IPS DF 6.9 (cell line): ENCODE measurements at regions not wholly inside any gene's neighbourhood (a gene's known extent, or its start where the extent isn't known, plus 50 kb on each side); places are given as distances from the start of the nearest gene placed in this dataset.

Experiments
- DNase-seq: peaks from one replicate; pipeline ENCODE4 v3.0.0-alpha.2; 2013; ENCODE audit warnings: low read depth, low spot score
- H3K27ac ChIP-seq: one replicate; pipeline ENCODE4 v1.5.1; 2013; ENCODE audit warnings: low read length, control low read depth
- H3K27me3 ChIP-seq: 2 replicates; pipeline ENCODE4 v1.6.1; 2013; ENCODE audit warnings: mild to moderate bottlenecking, low read length; ENCODE audit not compliant: control insufficient read depth, insufficient read depth
- H3K36me3 ChIP-seq: 2 replicates; pipeline ENCODE4 v1.6.1; 2013; ENCODE audit warnings: low read length; ENCODE audit not compliant: control insufficient read depth, insufficient read depth
- H3K4me1 ChIP-seq: 2 replicates; pipeline ENCODE4 v1.6.1; 2013; ENCODE audit warnings: low read length; ENCODE audit not compliant: control insufficient read depth, insufficient read depth
- H3K4me3 ChIP-seq: 2 replicates; pipeline ENCODE4 v1.5.1; 2013; ENCODE audit warnings: mild to moderate bottlenecking, low read length
- H3K9me3 ChIP-seq: 2 replicates; pipeline ENCODE4 v1.6.1; 2013; ENCODE audit warnings: low read length, inconsistent platforms; ENCODE audit not compliant: control insufficient read depth, insufficient read depth
- WGBS: extraction: QIAGEN DNeasy Blood & Tissue Kit; methylation state at CpG from one replicate; pipeline ENCODE4 v1.1.7; 2013; ENCODE audit warnings: mixed read lengths, missing lambda C conversion rate; ENCODE audit not compliant: insufficient read length, insufficient coverage; 5-methylcytosine and 5-hydroxymethylcytosine counted together

GRCh38 chr3:73120710-73121109 lies 59.3 kb downstream of the EBLN2 start:
- WGBS: no CpG with 5 or more reads among the region's 1 CpG
- no peaks in the 10 kb centered on the region for H3K9me3 ChIP-seq
- peaks cover 2% of the 10 kb centered on the region; the same call in 1 of the 2 replicates for H3K27me3 ChIP-seq
- no peak for DNase-seq
- H3K36me3 ChIP-seq: no peaks in the 10 kb centered on the region
- no peaks in the 10 kb centered on the region for H3K4me1 ChIP-seq
- no peak overlapping the region for H3K4me3 ChIP-seq
- H3K27ac ChIP-seq: no peak overlapping the region

GRCh38 chr3:73121669-73122331 lies 60.3 kb downstream of the EBLN2 start:
- Histone ChIP-seq H3K4me3 (no peak overlapping the region), H3K27ac (no peak overlapping the region), H3K27me3 (peaks cover 2% of the 10 kb centered on the region; the same call in 1 of the 2 replicates), H3K36me3 (no peaks in the 10 kb centered on the region), H3K9me3 (no peaks in the 10 kb centered on the region), H3K4me1 (no peaks in the 10 kb centered on the region)
- no CpG with 5 or more reads among the region's 2 CpGs for WGBS
- no peak for DNase-seq

- Histone ChIP-seq H3K36me3 (no peaks in the 10 kb centered on the region), H3K4me1 (no peaks in the 10 kb centered on the region)
Measured at GRCh38 chr3:73134034-73134433, 72.6 kb downstream of the EBLN2 start.

GRCh38 chr3:73136941-73137340 lies 75.5 kb downstream of the EBLN2 start:
- Histone ChIP-seq H3K36me3 (no peaks in the 10 kb centered on the region), H3K27me3 (no peaks in the 10 kb centered on the region; the same call in 1 of the 2 replicates), H3K27ac (no peak overlapping the region), H3K4me3 (no peak overlapping the region), H3K9me3 (no peaks in the 10 kb centered on the region), H3K4me1 (no peaks in the 10 kb centered on the region)
- no peak for DNase-seq
- no CpG with 5 or more reads among the region's 6 CpGs for WGBS

More at GRCh38 chr3:73134034-73134433, 72.6 kb downstream of the EBLN2 start:
- Histone ChIP-seq H3K27me3 (no peaks in the 10 kb centered on the region; the same call in 1 of the 2 replicates), H3K27ac (no peak overlapping the region), H3K4me3 (no peak overlapping the region), H3K9me3 (no peaks in the 10 kb centered on the region)
- WGBS: no CpG with 5 or more reads among the region's 1 CpG
- no peak for DNase-seq

- no peak overlapping the region for H3K27ac ChIP-seq
- no CpG with 5 or more reads among the region's 6 CpGs for WGBS
- DNase-seq: no peak
- no peaks in the 10 kb centered on the region for H3K9me3 ChIP-seq
- H3K27me3 ChIP-seq: no peaks in the 10 kb centered on the region; the same call in 1 of the 2 replicates
- H3K4me3 ChIP-seq: no peak overlapping the region
- no peaks in the 10 kb centered on the region for H3K36me3 ChIP-seq
- no peaks in the 10 kb centered on the region for H3K4me1 ChIP-seq
Measured at GRCh38 chr3:73137736-73138403, 76.4 kb downstream of the EBLN2 start.

- H3K4me3 ChIP-seq: no peak overlapping the region
- no peaks in the 10 kb centered on the region for H3K4me1 ChIP-seq
- no peaks in the 10 kb centered on the region; the same call in 1 of the 2 replicates for H3K27me3 ChIP-seq
- no peaks in the 10 kb centered on the region for H3K36me3 ChIP-seq
- no peaks in the 10 kb centered on the region for H3K9me3 ChIP-seq
- DNase-seq: no peak
- no CpG with 5 or more reads among the region's 7 CpGs for WGBS
- H3K27ac ChIP-seq: no peak overlapping the region
Measured at GRCh38 chr3:73140772-73141442, 79.4 kb downstream of the EBLN2 start.

GRCh38 chr3:73141525-73141924 lies 80.1 kb downstream of the EBLN2 start:
- Histone ChIP-seq H3K4me1 (no peaks in the 10 kb centered on the region), H3K27me3 (no peaks in the 10 kb centered on the region; the same call in 1 of the 2 replicates), H3K4me3 (no peak overlapping the region), H3K36me3 (no peaks in the 10 kb centered on the region), H3K27ac (no peak overlapping the region), H3K9me3 (no peaks in the 10 kb centered on the region)
- no CpG with 5 or more reads among the region's 3 CpGs for WGBS
- no peak for DNase-seq

GRCh38 chr3:73143401-73143800 lies 81.9 kb downstream of the EBLN2 start:
- Histone ChIP-seq H3K27ac (no peak overlapping the region), H3K36me3 (no peaks in the 10 kb centered on the region), H3K4me3 (no peak overlapping the region), H3K4me1 (no peaks in the 10 kb centered on the region), H3K9me3 (no peaks in the 10 kb centered on the region), H3K27me3 (no peaks in the 10 kb centered on the region)
- no CpG with 5 or more reads among the region's 4 CpGs for WGBS
- DNase-seq: no peak

- no peaks in the 10 kb centered on the region for H3K27me3 ChIP-seq
- DNase-seq: no peak
Measured at GRCh38 chr3:73143821-73144237, 82.4 kb downstream of the EBLN2 start.

GRCh38 chr3:73144276-73144675 lies 82.8 kb downstream of the EBLN2 start:
- H3K4me3 ChIP-seq: no peak overlapping the region
- H3K27ac ChIP-seq: no peak overlapping the region
- H3K4me1 ChIP-seq: no peaks in the 10 kb centered on the region
- H3K27me3 ChIP-seq: no peaks in the 10 kb centered on the region
- H3K9me3 ChIP-seq: no peaks in the 10 kb centered on the region
- no CpG with 5 or more reads among the region's 5 CpGs for WGBS
- DNase-seq: no peak
- no peaks in the 10 kb centered on the region for H3K36me3 ChIP-seq

More at GRCh38 chr3:73143821-73144237, 82.4 kb downstream of the EBLN2 start:
- Histone ChIP-seq H3K4me3 (no peak overlapping the region), H3K36me3 (no peaks in the 10 kb centered on the region), H3K4me1 (no peaks in the 10 kb centered on the region), H3K9me3 (no peaks in the 10 kb centered on the region), H3K27ac (no peak overlapping the region)
- WGBS: no CpG with 5 or more reads among the region's 4 CpGs
